Vagina (tissue), 2 donors: ENCODE measurements at regions not wholly inside any gene's neighbourhood (a gene's known extent, or its start where the extent isn't known, plus 50 kb on each side); places are given as distances from the start of the nearest gene placed in this dataset.

Experiments used
- DNase-seq, 2 donors: peaks; one replicate each; pipeline ENCODE4 v3.0.0-alpha.2; 2017; ENCODE audit errors: extremely low spot score in 2 of 2
- H3K27ac ChIP-seq: fragments of 200-600 bp; sonication (generic); one replicate; pipeline ENCODE4 v1.5.1; 2019
- H3K27me3 ChIP-seq: fragments of 200-600 bp; sonication (generic); one replicate; pipeline ENCODE4 v1.5.1; 2019
- H3K36me3 ChIP-seq, 2 donors: fragments of 200-600 bp; sonication (generic); one replicate each; pipeline ENCODE4 v1.5.1; 2017 to 2019
- H3K4me1 ChIP-seq: fragments of 200-600 bp; sonication (generic); one replicate; pipeline ENCODE4 v1.5.1; 2019
- H3K4me3 ChIP-seq, 2 donors: fragments of 200-600 bp; sonication (generic); 1 replicate in 1 of 2; 2 replicates in 1 of 2; pipeline ENCODE4 v1.5.1; 2016 to 2019
- H3K9me3 ChIP-seq: fragments of 200-600 bp; sonication (generic); one replicate; pipeline ENCODE4 v1.5.1; 2019
- POLR2A ChIP-seq, 2 donors: fragments of 450-650 bp; IDR thresholded peaks; one replicate each; pipeline ENCODE4 v1.6.1; 2017; ENCODE audit warnings: antibody characterized with exemption in 2 of 2, mild to moderate bottlenecking in 2 of 2, moderate library complexity in 2 of 2
- POLR2AphosphoS5 ChIP-seq, 2 donors: sonication (generic); formaldehyde crosslinking; IDR thresholded peaks; one replicate each; pipeline ENCODE4 v1.9.0; 2017; ENCODE audit warnings: antibody characterized with exemption in 2 of 2, mild to moderate bottlenecking in 2 of 2, low read depth in 1 of 2; ENCODE audit not compliant: insufficient read depth in 1 of 2
- intact Hi-C: fragments of 100-400 bp; cut with DNase I; formaldehyde crosslinking; loops from one replicate; pipeline ENCODE4 v1.15.1; 2023
- TF ChIP-seq, protein P1 (sequence below), 3 experiments: fragments of 450-650 bp in 2 of 3; fragments of 200-600 bp in 1 of 3; sonication (generic) in 1 of 3; IDR thresholded peaks; one replicate each; pipeline ENCODE4 v1.5.1; 2017 to 2019; ENCODE audit warnings: antibody characterized with exemption in 3 of 3, mild to moderate bottlenecking in 2 of 3, moderate library complexity in 2 of 3

- Histone ChIP-seq H3K27ac (no peak overlapping the region), H3K27me3 (no peaks in the 10 kb centered on the region), H3K4me1 (no peaks in the 10 kb centered on the region), H3K4me3 (no peak overlapping the region), H3K9me3 (no peaks in the 10 kb centered on the region), H3K36me3 (no peaks in the 10 kb centered on the region)
- DNase-seq, result no peak
- TF ChIP-seq POLR2A (IDR thresholded peaks at IDR 0.05) (no peak), POLR2AphosphoS5 (IDR thresholded peaks at IDR 0.05; ENCODE audit: insufficient read depth in 1 of 2, low read depth in 1 of 2) (peak in 1 of 2 donors; percentile 68)
- intact Hi-C loops, result no loop called here
Observed at GRCh38 chr12:76633415-76633814, 73.8 kb upstream of the OSBPL8 start.

GRCh38 chr12:76634133-76634532 is 74.6 kb upstream of the OSBPL8 start:
- no peaks in the 10 kb centered on the region for H3K9me3 ChIP-seq
- no peaks in the 10 kb centered on the region for H3K4me1 ChIP-seq
- TF ChIP-seq POLR2A (IDR thresholded peaks at IDR 0.05) (no peak), POLR2AphosphoS5 (IDR thresholded peaks at IDR 0.05; ENCODE audit: insufficient read depth in 1 of 2, low read depth in 1 of 2) (no peak)
- TF ChIP-seq, protein P1, sequence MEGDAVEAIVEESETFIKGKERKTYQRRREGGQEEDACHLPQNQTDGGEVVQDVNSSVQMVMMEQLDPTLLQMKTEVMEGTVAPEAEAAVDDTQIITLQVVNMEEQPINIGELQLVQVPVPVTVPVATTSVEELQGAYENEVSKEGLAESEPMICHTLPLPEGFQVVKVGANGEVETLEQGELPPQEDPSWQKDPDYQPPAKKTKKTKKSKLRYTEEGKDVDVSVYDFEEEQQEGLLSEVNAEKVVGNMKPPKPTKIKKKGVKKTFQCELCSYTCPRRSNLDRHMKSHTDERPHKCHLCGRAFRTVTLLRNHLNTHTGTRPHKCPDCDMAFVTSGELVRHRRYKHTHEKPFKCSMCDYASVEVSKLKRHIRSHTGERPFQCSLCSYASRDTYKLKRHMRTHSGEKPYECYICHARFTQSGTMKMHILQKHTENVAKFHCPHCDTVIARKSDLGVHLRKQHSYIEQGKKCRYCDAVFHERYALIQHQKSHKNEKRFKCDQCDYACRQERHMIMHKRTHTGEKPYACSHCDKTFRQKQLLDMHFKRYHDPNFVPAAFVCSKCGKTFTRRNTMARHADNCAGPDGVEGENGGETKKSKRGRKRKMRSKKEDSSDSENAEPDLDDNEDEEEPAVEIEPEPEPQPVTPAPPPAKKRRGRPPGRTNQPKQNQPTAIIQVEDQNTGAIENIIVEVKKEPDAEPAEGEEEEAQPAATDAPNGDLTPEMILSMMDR (IDR thresholded peaks at IDR 0.05), result no peak
- intact Hi-C loops, result no loop called here
- H3K36me3 ChIP-seq, result no peaks in the 10 kb centered on the region
- no peak overlapping the region for H3K27ac ChIP-seq
- H3K4me3 ChIP-seq, result no peak overlapping the region
- DNase-seq, result no peak
- no peaks in the 10 kb centered on the region for H3K27me3 ChIP-seq

- intact Hi-C loops, result no loop called here
- no peak overlapping the region for H3K27ac ChIP-seq
- no peaks in the 10 kb centered on the region for H3K27me3 ChIP-seq
- H3K9me3 ChIP-seq, result no peaks in the 10 kb centered on the region
- H3K36me3 ChIP-seq, result no peaks in the 10 kb centered on the region
- H3K4me3 ChIP-seq, result no peak overlapping the region
- TF ChIP-seq POLR2AphosphoS5 (IDR thresholded peaks at IDR 0.05; ENCODE audit: insufficient read depth in 1 of 2, low read depth in 1 of 2) (no peak), POLR2A (IDR thresholded peaks at IDR 0.05) (no peak)
- TF ChIP-seq, protein P1 (IDR thresholded peaks at IDR 0.05), result no peak
- H3K4me1 ChIP-seq, result no peaks in the 10 kb centered on the region
- no peak for DNase-seq
Observed at GRCh38 chr12:76636121-76636692, 76.6 kb upstream of the OSBPL8 start.

DNA sequence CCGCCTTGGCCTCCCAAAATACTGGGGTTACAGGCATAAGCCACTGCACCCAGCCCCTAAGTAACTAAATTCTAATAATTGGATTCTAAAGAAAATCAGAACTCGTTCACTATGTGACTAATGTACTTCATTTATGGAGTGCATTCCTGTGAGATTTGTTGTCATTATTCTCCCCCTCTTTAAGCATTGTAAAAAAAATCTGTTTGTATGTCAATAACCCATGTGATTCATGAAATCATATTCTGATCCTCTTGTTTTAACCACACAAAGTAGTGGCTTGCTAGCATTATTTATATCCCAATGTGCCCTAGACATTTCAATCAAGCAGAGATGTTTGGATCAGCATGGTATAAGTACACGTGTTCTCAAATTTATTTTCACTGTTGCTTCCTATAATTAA is 78.2 kb upstream of the OSBPL8 start:
- no peak overlapping the region for H3K27ac ChIP-seq
- H3K9me3 ChIP-seq, result no peaks in the 10 kb centered on the region
- intact Hi-C loops, result no loop called here
- no peaks in the 10 kb centered on the region for H3K4me1 ChIP-seq
- no peak for TF ChIP-seq POLR2AphosphoS5 (IDR thresholded peaks at IDR 0.05; ENCODE audit: insufficient read depth in 1 of 2, low read depth in 1 of 2)
- TF ChIP-seq, protein P1 (IDR thresholded peaks at IDR 0.05), result no peak
- no peak for TF ChIP-seq POLR2A (IDR thresholded peaks at IDR 0.05)
- no peaks in the 10 kb centered on the region for H3K27me3 ChIP-seq
- no peaks in the 10 kb centered on the region for H3K36me3 ChIP-seq
- H3K4me3 ChIP-seq, result no peak overlapping the region
- no peak for DNase-seq

DNA sequence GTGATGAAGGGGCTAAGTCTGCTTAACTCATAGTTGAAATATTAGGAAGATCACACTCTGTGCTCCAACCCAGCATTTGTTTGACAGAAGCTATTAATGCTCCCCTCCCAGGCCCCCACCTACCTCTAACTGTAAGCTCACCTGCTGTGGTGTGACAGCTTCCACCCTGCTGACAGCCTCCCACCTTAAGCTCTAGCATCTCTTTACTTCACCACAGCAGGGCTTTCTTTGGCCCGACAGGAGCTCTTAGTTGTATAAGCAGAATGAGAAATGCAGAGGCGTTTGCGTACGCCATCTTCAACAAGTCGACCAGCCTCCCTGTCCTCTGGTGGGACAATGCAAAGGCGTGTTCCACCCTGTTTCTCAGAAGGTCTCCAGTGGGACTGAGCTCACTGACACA is 80.1 kb upstream of the OSBPL8 start:
- no peak for DNase-seq
- H3K36me3 ChIP-seq, result no peaks in the 10 kb centered on the region
- intact Hi-C loops, result no loop called here
- H3K4me1 ChIP-seq, result no peaks in the 10 kb centered on the region
- H3K27me3 ChIP-seq, result no peaks in the 10 kb centered on the region
- TF ChIP-seq, protein P1 (IDR thresholded peaks at IDR 0.05), result no peak
- TF ChIP-seq POLR2AphosphoS5 (IDR thresholded peaks at IDR 0.05; ENCODE audit: insufficient read depth in 1 of 2, low read depth in 1 of 2), result no peak
- TF ChIP-seq POLR2A (IDR thresholded peaks at IDR 0.05), result no peak
- H3K27ac ChIP-seq, result no peak overlapping the region
- H3K9me3 ChIP-seq, result no peaks in the 10 kb centered on the region
- no peak overlapping the region for H3K4me3 ChIP-seq
